Adrenal gland (tissue), 9 donors: ENCODE measurements at regions not wholly inside any gene's neighbourhood (a gene's known extent, or its start where the extent isn't known, plus 50 kb on each side); places are given as distances from the start of the nearest gene placed in this dataset.

Source experiments
- DNase-seq, 7 donors: peaks; one replicate each; pipeline ENCODE4 v3.0.0-alpha.2; 2019 to 2020
- H3K27ac ChIP-seq, 5 donors: fragments of 200-600 bp; sonication (generic) in 4 of 5; 1 replicate in 3 of 5; 2 replicates in 2 of 5; pipeline versions ENCODE4 v1.5.1 to v1.8.0; 2016 to 2020; ENCODE audit warnings: mild to moderate bottlenecking in 1 of 5
- H3K27me3 ChIP-seq: fragments of 200-600 bp; 2 replicates; pipeline ENCODE4 v1.8.0; 2021
- H3K36me3 ChIP-seq, 2 donors: fragments of 200-600 bp; replicated peaks in 1 of 2; 1 replicate in 1 of 2; 2 replicates in 1 of 2; pipeline versions ENCODE4 v1.5.1 to v1.8.0; 2018 to 2022
- H3K4me1 ChIP-seq, 2 donors: fragments of 200-600 bp; replicated peaks in 1 of 2; 1 replicate in 1 of 2; 2 replicates in 1 of 2; pipeline versions ENCODE4 v1.5.1 to v1.8.0; 2018 to 2021
- H3K4me3 ChIP-seq, 4 donors: fragments of 200-600 bp; sonication (generic) in 3 of 4; one replicate each; pipeline ENCODE4 v1.5.1; 2016 to 2018
- H3K9me3 ChIP-seq, 3 donors: fragments of 200-600 bp; sonication (generic) in 1 of 3; replicated peaks in 1 of 3; 1 replicate in 2 of 3; 2 replicates in 1 of 3; pipeline versions ENCODE4 v1.5.1 to v1.8.0; 2016 to 2021
- POLR2A ChIP-seq, 2 donors: fragments of 450-650 bp; IDR thresholded peaks; one replicate each; pipeline ENCODE4 v1.6.1; 2017; ENCODE audit warnings: antibody characterized with exemption in 2 of 2, mild to moderate bottlenecking in 2 of 2, moderate library complexity in 1 of 2
- WGBS, 4 donors: extraction: QIAGEN DNeasy Blood & Tissue Kit in 2 of 4; methylation state at CpG; one replicate each; pipeline versions ENCODE4 v1.1.5 to v1.1.7; 2013 to 2017; 5-methylcytosine and 5-hydroxymethylcytosine counted together
- intact Hi-C, 2 donors: fragments of 100-400 bp; cut with DNase I; formaldehyde crosslinking; loops; one replicate each; pipeline versions ENCODE4 v1.14.1 to v1.15.0; 2022 to 2023
- microRNA counts, 2 donors: library from miRNA; unstranded; fragments of <30 nt; microRNA quantifications; one replicate each; lab custom pipeline; 2016
- microRNA-seq, 3 donors: library from miRNA; unstranded; fragments of <30 nt; microRNA quantifications; one replicate each; pipeline ENCODE4, GENCODE V29; 2017 to 2020
- small RNA-seq, 2 donors: library from RNA; depleted of rRNA; stranded (forward); fragments of <200 nt; gene quantifications; one replicate each; pipeline ENCODE3, GENCODE V24; 2016
- TF ChIP-seq, protein P1 (sequence below), 6 experiments: fragments of 450-650 bp in 4 of 6; fragments of 200-600 bp in 2 of 6; sonication (generic) in 1 of 6; IDR thresholded peaks; 1 replicate in 5 of 6; 2 replicates in 1 of 6; pipeline versions ENCODE4 v1.5.1 to v1.8.0; 2016 to 2021; ENCODE audit warnings: antibody characterized with exemption in 6 of 6, mild to moderate bottlenecking in 2 of 6, moderate library complexity in 1 of 6
- donor health status: healthy with polysubstance abuse.
- donor health status: Bipolar disorder and iron deficiency.
- donor health status: DM: yes; HTN: yes; CAD: no.
- donor health status: DM: no; HTN: no; CAD: no.
- donor health status: DM: no; HTN: no; CAD: no.

DNA sequence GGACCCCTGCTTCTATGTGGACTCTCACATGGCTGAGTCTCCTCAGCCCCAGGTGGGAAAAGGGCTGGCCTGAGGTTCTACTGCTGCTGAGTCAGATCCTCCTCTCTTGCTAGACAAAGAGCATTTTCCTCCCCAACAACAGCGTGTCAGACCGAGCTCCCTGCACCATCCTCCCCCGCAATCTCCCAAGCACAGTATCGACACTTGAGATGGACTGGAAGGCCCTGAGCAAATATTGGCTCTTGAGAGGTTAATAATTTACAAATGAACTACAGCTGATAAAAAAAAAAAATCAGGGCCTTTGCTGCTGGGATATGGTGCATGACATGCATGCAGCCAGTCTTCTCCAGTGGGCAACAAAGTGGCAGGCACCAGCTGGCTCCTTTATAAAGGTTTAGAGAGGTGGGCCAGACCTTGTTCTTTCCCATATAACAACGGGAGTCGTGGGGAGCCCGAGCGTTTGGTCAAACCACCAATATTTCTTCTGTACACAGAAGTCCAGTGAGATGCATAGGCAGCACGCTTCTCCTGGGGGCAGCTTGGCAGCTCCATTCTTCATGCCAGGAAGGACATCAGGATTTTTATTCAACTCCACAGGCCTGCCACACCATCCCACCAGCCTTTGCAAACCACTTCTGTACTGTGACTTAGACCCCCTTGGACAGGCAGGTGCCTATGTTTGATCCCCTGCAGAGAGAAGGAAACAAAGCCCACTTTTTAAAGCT lies 55.4 kb upstream of the CAMK1G start:
- no peak for DNase-seq
- 69 to 86% (median 72%) methylated on average over 9 of the region's 9 CpGs for WGBS, 4 donors
- intact Hi-C loops = no loop called here

GRCh38 chr1:209529233-209529632 lies 54.3 kb upstream of the CAMK1G start:
- Histone ChIP-seq H3K27me3 (no peaks in the 10 kb centered on the region), H3K4me1 (no peaks in the 10 kb centered on the region), H3K9me3 (no peaks in the 10 kb centered on the region), H3K27ac (no peak overlapping the region), H3K4me3 (no peak overlapping the region), H3K36me3 (no peaks in the 10 kb centered on the region)
- DNase-seq = no peak
- intact Hi-C loops = no loop called here
- TF ChIP-seq, protein P1, sequence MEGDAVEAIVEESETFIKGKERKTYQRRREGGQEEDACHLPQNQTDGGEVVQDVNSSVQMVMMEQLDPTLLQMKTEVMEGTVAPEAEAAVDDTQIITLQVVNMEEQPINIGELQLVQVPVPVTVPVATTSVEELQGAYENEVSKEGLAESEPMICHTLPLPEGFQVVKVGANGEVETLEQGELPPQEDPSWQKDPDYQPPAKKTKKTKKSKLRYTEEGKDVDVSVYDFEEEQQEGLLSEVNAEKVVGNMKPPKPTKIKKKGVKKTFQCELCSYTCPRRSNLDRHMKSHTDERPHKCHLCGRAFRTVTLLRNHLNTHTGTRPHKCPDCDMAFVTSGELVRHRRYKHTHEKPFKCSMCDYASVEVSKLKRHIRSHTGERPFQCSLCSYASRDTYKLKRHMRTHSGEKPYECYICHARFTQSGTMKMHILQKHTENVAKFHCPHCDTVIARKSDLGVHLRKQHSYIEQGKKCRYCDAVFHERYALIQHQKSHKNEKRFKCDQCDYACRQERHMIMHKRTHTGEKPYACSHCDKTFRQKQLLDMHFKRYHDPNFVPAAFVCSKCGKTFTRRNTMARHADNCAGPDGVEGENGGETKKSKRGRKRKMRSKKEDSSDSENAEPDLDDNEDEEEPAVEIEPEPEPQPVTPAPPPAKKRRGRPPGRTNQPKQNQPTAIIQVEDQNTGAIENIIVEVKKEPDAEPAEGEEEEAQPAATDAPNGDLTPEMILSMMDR (IDR thresholded peaks at IDR 0.05) = no peak
- TF ChIP-seq POLR2A (IDR thresholded peaks at IDR 0.05) = no peak
- WGBS, 4 donors = 54 to 71% (median 70%) methylated on average over 3 of the region's 3 CpGs; no CpG with 5 or more reads in 1 of the 4 donors

More for the DNA sequence above, 55.4 kb upstream of the CAMK1G start:
- Histone ChIP-seq H3K36me3 (no peaks in the 10 kb centered on the region), H3K27ac (no peak overlapping the region), H3K4me3 (no peak overlapping the region), H3K4me1 (no peaks in the 10 kb centered on the region), H3K9me3 (no peaks in the 10 kb centered on the region), H3K27me3 (no peaks in the 10 kb centered on the region)
- TF ChIP-seq, protein P1 (IDR thresholded peaks at IDR 0.05) = no peak
- no peak for TF ChIP-seq POLR2A (IDR thresholded peaks at IDR 0.05)

- WGBS, 4 donors = 58 to 82% (median 65%) methylated on average over 4 of the region's 4 CpGs
- Histone ChIP-seq H3K36me3 (no peaks in the 10 kb centered on the region), H3K27me3 (no peaks in the 10 kb centered on the region), H3K4me3 (no peak overlapping the region), H3K9me3 (no peaks in the 10 kb centered on the region), H3K4me1 (no peaks in the 10 kb centered on the region), H3K27ac (no peak overlapping the region)
- no peak for DNase-seq
- TF ChIP-seq POLR2A (IDR thresholded peaks at IDR 0.05) = no peak
- TF ChIP-seq, protein P1 (IDR thresholded peaks at IDR 0.05) = no peak
- intact Hi-C loops = no loop called here
These were observed 52.5 kb upstream of the CAMK1G start for GRCh38 chr1:209531006-209531405.

- 43 to 50% (median 47%) methylated on average over 4 of the region's 4 CpGs for WGBS, 4 donors
- no peak for TF ChIP-seq POLR2A (IDR thresholded peaks at IDR 0.05)
- TF ChIP-seq, protein P1 (IDR thresholded peaks at IDR 0.05) = no peak
- Histone ChIP-seq H3K27me3 (no peaks in the 10 kb centered on the region), H3K36me3 (no peaks in the 10 kb centered on the region), H3K4me3 (no peak overlapping the region), H3K4me1 (no peaks in the 10 kb centered on the region), H3K27ac (no peak overlapping the region), H3K9me3 (no peaks in the 10 kb centered on the region)
- intact Hi-C loops = no loop called here
- no peak for DNase-seq
These were observed 52.0 kb upstream of the CAMK1G start for GRCh38 chr1:209531549-209531948.

MicroRNAs encoded in the stretch of these regions (microRNA counts, 767-probe panel; counts per million panel counts)
- microRNA hsa-miR-205-5p (lab: Ali Mortazavi, UCI) = 0 counts per million in 2 donors

Small RNA genes in the stretch of these regions (microRNA-seq; reads per million reads assigned to microRNA genes)
- 0 to 40.2 (median 1.5) reads per million in 3 donors for gene MIR205

Small RNA genes in the stretch of these regions (small RNA-seq; reads per million reads assigned to genes)
- 0 reads per million in 2 donors for gene AC104465.1
